GF-D8 (cell line): ENCODE measurements at regions not wholly inside any gene's neighbourhood (a gene's known extent, or its start where the extent isn't known, plus 50 kb on each side); places are given as distances from the start of the nearest gene placed in this dataset.
"Not testable (repeated sequence)": the region's sequence is repeated elsewhere in the genome, so short reads cannot be mapped to it uniquely, and the experiment has no call there.

Experiments used
- DNase-seq: peaks from one replicate; lab custom pipeline; 2025; lab: John Stamatoyannopoulos, UW

DNA sequence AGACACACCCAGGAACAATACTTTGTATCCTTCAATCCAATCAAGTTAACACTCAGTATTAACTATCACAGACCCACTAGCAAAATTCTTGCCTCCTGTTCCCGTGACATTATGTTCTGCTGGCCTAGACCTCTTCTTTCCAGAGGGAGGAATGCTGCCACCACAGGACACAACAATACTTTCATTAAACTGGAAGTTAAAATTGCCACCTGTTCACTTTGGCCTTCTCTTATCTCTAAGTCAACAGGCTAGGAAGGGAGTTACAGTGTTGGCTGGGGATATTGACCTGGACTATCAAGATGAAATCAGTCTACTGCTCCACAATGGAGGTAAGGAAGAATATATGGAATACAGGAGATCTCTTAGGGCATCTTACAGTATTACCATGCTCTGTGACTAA, 1000.4 kb upstream of the GBE1 start:
- no peak for DNase-seq

DNA sequence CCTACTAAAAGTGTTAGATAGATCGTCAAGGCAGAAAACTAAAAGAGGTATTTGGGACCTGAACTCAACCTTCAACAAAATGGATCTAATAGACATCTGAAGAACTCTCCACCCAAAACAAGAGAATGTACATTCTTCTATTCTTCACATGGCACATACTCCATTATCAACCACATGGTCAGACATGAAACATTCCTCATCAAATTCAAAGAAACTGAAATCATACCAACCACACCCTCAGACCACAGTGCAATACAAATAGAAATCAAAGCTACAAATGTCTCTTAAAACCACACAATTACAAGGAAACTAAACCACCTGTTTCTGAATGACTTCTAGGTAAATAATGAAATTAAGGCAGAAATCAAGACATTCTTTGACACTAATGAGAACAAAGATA, 984.1 kb upstream of the GBE1 start:
- DNase-seq, result no peak

DNA sequence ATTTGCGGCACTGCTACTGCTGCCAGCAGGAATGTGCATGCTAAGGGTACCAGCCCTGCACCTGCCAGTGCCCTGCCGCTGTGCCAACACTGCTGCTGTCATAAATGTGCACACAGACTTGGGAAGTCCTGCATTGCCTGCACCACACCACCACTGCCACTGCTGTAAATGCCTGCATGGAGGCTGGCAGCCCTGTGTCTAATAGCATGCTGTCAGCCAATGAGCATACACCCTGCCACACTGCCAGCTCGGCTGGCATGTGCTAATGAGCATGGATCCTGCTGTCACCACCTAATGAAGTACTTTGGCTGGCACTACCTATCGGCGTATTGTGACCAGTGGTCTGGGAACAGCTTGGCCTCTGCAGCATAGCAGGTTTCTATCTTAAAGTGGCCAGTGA, 981.8 kb upstream of the GBE1 start:
- DNase-seq, result no peak

DNA sequence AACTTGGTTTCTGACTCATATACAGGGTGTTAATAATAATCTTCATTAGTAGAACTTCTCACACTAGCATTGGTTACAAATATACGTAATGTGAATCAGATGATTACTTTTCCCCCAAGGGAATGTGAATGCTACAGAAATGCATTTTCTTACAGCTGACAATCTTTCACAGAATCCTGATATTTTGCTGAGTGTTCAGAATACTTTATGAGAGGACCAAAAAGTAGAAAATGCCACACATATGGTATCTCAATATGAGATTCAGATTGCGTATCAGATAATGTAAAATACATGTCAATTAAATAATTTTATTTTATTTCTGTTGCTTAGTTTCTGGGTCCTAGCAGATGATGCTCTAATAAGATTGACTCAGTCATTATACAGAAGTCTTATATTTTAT, 979.9 kb upstream of the GBE1 start:
- no peak for DNase-seq

DNA sequence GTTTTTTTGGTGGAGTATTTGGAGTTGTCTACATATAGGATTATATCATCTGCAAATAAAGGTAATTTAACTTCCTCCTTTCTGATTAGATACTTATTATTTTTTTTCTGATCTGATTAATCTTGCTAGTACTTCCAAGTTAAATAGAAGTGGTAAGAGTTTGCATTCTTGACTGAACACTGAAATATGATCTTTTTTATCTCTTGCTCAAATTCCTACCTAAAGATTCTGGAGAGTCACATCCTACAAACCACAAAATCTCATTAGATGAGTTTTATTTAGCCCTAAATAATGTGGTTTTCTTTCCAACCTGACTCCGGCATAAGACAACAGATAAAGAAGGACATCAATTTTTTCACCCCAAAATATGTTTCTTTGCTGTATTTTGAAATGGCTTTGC, 977.9 kb upstream of the GBE1 start:
- DNase-seq, result no peak

GRCh38 chr3:82736696-82737277, 975.3 kb upstream of the GBE1 start:
- no peak for DNase-seq

DNA sequence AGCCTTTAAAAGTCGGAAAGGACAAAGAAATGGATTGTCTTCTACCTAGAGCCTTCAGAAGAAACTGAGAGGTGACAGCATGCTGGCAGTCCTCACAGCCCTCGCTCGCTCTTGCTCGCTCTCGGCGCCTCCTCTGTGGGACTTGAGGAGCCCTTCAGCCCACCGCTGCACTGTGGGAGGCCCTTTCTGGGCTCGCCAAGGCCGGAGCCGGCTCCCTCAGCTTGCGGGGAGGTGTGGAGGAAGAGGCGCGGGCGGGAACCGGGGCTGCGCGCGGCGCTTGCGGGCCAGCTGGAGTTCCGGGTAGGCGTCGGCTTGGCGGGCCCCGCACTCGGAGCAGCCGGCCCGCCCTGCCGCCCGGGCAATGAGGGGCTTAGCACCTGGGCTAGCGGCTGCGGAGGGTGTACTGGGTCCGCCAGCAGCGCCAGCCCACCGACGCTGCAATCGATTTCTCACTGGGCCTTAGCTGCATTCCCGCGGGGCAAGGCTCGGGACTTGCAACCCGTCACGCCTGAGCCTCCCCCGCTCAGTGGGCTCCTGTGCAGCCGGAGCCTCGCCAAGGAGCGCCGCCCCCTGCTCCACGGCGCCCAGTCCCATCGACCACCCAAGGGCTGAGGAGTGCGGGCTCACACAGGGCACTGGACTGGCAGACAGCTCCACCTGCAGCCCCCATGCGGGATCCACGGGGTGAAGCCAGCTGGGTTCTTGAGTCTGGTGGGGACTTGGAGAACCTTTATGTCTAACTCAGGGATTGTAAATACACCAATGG, 953.8 kb upstream of the GBE1 start:
- no peak for DNase-seq

DNA sequence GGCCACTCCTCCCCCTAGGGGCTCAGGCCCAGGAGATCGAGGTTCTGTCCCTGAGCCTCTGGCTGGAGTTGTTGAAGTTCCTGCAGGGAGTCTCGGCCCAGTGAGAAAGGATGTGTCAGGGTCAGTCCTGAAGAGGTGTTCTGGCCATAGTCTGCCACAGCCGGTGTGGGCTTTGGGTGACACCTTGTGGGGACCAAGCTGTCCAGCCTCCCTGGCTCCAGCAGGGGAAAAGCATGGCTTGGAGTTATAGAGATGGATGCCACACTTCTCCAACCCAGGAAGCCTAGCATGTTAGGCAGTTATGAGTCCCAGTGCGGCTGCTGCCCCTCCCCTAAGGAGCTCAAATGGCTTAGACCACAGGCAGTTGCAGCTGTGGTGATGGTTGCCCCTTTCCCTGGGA, 945.6 kb upstream of the GBE1 start:
- no peak for DNase-seq

- DNase-seq, result no peak
Measured at GRCh38 chr3:82685761-82686160, 924.3 kb upstream of the GBE1 start.

GRCh38 chr3:82676356-82677026, 915.0 kb upstream of the GBE1 start:
- no peak for DNase-seq

- no peak for DNase-seq
Measured at GRCh38 chr3:82672966-82673365, 911.5 kb upstream of the GBE1 start.

DNA sequence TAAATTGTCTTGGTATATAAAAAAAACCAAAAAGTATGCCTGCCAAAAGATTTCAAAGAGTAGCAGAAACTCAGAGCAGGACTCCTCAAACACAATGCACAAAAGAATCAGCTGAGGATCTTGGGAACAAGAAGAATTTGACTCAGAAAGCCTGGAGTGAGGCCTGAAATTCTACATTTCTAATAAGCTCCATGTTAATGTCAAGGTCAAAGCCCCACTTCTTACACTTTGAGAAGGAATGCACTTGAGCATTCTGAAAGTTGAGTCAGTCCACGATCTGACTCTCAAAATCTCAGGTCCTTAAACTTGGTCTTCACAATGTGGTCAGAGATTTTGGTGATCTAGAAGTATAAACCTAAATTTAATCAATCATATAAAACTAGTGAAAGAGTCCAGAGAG, 910.0 kb upstream of the GBE1 start:
- DNase-seq, result no peak

DNA sequence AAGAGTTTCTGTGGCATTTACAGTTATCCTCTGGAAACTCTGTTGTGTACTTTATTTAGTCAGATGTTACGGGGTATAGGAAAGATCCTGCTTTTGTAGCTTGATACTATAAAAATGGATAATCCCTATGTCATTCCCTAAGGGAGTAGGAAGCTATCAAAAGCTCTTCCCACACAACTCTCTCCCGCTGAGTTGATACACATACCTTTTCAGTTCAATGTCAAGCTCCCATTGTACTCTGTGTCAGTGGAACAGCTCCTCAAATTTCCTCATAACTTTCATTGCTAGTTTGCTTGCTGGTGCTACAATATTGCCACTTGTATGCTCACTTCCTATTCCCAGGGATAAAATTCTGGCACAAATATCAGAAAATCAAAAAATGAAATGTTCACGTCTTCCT, 893.3 kb upstream of the GBE1 start:
- DNase-seq, result no peak

- DNase-seq, result no peak
Measured at GRCh38 chr3:82643948-82644347, 882.5 kb upstream of the GBE1 start.

DNA sequence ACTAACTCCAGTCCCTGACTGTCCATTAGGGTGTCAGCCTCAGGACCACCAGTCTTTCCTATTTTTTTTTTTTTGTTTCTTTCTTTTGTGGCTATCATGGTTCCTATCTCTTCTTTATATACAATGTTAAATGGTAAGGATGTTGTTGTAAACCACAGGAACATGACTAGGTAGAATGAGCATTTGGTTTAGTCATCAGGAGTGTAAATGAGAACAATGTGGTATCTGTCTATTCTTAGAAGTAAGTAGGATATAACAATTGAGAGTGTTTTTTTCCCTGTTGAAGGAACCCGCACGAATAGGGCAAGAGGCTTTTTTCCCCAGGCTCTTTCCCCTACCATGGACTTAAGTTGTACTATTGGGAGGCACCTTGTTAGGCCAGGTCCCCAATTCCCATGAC, 880.3 kb upstream of the GBE1 start:
- no peak for DNase-seq

- no peak for DNase-seq
Measured at GRCh38 chr3:82640254-82640653, 878.8 kb upstream of the GBE1 start.

GRCh38 chr3:82637574-82637973, 876.1 kb upstream of the GBE1 start:
- DNase-seq, result no peak

GRCh38 chr3:82636177-82636576, 874.7 kb upstream of the GBE1 start:
- no peak for DNase-seq

DNA sequence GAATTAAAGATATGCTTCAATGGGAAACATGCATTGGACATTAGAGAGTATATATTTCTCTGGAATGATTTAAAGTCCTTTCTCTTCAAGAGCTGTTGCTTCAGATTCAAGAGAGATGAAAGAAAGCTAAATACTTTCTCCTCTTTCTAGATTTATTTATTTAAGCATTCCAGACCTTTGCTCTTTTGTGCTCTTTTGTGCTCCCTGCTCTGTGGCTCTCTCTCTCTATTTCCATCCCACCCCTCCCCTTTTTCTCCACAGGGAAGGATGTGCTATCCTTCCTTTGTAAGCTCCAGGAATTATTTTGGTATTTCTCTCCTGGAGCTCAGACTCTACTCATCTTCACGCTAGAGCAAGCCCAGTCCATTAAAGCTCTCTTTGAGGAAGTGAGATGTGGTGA, 871.9 kb upstream of the GBE1 start:
- DNase-seq, result no peak

GRCh38 chr3:82629937-82630336, 868.5 kb upstream of the GBE1 start:
- DNase-seq, result no peak

- no peak for DNase-seq
Measured at GRCh38 chr3:82628385-82629014, 867.1 kb upstream of the GBE1 start.

- DNase-seq, result no peak
Measured at GRCh38 chr3:82627733-82628132, 866.3 kb upstream of the GBE1 start.

DNA sequence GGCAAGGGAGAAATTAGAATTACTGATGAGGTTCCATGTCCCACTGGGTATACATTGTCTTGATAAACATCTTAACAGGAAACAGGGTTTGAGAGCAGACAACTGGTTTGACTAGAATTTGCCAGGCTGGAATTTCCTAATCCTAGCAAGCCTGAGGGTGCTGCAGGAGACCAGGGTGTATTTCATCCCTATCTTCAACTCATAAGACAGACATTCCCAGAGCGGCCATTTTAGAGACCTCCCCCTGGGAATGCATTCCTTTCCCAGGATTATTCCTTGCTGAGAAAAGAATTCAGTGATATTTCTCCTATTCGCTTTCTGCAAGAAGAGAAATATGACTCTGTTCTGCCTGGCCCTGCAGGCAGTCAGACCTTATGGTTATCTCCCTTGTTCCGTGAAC, 859.3 kb upstream of the GBE1 start:
- DNase-seq, result not testable (repeated sequence)
